ENCODE measurements at regions not wholly inside any gene's neighbourhood (a gene's known extent, or its start where the extent isn't known, plus 50 kb on each side); places are given as distances from the start of the nearest gene placed in this dataset.
A peak's percentile ranks its signal among the peaks of the same experiment; 100 is the strongest.

GRCh38 chr14:97626088-97626487 is 828.9 kb downstream of the VRK1 start:
- no peak for DNase-seq

DNA sequence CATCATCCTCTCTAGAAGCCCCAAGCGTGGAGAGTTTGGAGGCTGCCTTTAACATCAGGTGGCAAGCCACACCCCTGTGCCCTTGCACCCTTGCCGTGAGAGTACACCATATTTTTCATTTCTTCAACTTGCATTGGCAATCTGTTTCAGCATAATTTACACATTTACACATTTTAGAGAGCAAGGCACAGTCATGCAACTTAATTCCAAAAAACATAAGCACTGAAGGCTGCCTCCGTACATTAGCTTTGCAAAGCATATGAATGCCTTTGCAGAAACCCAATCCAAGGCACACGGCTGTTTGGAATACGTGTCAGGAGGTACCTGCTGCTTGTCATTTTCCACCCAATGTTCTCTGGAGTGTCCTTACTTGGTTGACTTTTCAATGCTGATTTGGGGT is 833.1 kb downstream of the VRK1 start:
- DNase-seq = no peak

- no peak for DNase-seq
Measured at GRCh38 chr14:97633131-97633738, 836.1 kb downstream of the VRK1 start.

DNA sequence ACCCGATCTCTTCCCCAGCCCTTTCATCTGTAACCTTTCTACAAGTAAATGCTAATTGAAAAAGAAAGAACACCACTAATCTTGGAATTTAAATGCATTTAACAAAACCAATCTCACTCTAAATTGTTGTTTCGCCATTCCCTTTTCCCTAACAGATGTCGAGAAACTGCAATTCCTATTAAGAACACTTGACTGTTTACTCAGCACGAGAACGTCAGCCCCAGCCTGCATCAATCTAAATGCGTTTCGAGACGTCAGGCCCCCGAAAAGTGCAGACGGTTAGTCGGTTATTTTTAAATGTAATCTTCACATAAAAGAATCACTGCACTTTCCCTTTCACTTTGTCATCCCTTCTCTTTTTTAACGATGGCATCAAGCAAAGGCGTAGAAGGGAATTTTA is 837.6 kb downstream of the VRK1 start:
- DNase-seq = peak; percentile 33

DNA sequence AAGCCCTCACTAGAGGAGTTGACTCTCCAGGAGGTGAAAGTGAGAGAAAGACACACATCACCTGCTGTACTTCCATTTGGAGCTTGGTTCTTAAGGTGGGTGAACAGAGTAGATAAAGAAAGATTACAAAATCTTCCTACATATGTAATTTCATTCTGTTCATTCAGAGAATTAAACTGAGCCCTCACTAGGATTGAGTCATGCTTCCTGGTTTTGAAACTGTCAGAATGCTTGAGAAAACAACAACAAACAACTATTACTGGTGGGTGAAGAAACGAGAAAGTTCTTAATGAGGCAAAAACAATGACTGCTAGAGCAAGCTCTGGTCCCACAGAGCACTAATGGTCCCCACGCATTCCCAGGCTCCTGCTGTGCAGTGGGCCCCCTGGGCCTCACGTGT is 841.7 kb downstream of the VRK1 start:
- no peak for DNase-seq

DNA sequence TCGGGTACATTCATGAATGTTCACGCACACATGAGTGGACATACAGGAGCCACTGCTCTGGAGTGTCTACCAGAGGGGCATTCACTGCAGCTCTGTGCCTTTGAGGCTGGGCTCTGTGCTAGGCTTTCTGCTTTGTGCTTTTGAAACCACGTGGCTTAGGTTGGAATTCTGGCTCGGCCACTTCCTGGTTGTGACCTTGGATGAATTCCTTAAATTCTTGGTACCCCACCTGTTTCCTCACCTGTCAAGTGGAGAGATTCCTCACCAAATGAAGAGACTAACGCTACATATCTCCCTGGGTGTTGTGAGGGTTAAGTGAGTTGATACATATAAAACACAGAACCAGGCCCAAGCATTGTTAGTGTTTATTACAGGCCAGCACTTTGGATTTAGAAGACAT is 842.8 kb downstream of the VRK1 start:
- no peak for DNase-seq

DNA sequence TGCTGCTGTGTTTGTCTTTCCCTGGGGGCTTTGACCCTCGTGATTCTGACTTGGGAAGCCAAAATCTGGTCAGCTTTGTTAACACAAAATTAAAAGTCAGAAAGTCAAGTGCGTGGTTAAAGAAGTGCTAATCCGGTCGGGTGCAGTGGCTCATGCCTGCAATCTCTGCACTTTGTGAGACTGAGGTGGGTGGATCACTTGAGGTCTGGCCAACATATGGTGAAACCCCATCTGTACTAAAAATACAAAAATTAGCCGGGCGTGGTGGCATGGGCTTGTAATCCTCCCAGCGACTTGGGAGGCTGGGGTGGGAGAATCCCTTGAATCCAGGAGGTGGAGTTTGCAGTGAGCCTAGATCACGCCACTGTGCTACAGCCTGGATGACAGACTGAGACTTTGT is 844.6 kb downstream of the VRK1 start:
- peak; percentile 99 for DNase-seq

DNA sequence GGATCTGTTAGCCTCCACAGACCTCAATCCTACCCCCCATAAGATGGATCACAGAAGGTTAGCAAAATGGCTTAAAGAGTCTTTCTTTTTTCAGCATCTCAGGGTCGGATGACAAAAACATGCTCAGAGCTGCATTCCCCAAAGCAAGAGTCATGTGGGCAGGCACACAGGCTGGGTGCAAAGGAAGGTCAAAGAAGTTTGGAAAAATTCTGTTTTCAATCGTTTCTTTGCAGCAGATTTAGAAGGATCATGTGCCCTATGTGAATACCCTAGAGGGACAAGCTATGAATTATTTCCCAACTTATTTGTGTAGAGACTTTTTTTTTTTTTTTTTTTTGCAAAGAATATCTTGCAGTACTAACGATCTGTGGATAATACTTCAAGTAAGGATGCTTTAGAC is 845.4 kb downstream of the VRK1 start:
- no peak for DNase-seq

DNA sequence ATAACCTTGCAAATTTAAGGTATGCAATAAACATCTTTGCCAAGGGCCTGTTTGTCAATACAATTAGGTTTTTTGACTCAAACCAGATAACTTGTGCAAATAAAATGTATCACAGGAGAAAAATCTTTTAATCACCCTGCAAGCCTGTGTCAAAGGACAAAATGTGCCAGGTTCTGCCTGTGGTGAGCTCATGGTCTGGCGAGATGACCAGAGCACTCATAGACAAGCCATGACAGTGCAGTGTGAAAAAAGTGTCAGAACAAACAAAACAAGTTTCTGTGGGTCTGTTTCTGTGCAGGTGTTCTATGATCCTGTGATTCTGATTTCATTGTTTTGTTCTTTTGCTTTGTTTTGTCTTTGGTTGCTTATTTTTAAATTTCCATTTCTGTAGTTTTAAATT is 847.2 kb downstream of the VRK1 start:
- no peak for DNase-seq

DNA sequence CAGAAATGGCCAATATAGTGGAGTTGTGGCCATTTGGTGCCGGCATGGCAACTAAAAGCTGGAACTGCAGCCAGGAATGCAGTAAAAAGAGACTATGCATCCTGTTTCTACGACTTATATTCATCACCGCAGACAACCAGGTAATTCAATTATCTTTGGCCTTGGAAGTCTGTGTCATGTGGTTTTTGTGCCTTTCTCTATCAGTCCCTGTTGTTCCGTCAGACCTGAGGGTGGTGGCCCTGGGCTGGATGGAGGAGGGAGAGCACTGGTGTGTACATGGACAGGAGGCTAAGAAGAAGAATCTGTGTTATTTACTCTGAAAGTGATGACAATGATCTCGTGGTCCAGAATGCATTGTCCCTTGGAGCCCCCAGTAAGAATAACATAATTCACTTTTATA is 852.6 kb downstream of the VRK1 start:
- no peak for DNase-seq

DNA sequence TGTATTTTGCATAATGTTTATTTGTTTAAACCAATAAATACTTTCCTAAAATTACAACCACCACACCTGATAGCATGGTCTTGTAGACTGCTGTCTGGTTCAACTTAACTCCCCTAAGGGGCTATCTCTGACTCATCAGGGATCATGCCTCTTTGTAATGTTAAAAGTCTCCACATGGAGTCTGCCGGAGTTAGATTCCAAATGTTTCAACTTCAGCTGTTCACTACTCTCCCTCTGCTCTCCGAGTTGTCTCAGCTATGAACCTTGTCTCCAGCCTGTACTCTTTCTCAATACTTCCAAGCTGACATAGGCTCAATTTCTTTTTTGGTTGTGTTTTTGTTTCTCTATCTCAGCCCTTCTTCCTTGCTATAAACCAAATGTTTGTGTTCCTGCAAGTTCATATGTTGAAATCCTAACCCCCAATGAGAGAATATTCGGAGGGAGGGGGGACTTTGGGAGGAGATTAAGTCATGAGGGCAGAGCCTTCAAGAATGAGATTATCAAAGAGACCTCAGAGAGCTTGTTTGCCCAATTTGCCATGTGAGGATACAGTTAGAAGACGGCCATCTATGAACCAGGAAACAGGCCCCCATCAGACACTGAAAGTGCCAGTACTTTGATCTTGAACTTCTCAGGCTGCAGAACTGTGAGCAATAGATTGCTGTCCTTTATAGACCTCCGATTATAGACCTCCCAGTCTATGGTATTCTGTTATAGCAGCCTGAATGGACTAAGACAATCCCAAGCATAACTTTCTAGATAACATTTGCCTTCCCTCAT is 858.2 kb downstream of the VRK1 start:
- DNase-seq = no peak

DNA sequence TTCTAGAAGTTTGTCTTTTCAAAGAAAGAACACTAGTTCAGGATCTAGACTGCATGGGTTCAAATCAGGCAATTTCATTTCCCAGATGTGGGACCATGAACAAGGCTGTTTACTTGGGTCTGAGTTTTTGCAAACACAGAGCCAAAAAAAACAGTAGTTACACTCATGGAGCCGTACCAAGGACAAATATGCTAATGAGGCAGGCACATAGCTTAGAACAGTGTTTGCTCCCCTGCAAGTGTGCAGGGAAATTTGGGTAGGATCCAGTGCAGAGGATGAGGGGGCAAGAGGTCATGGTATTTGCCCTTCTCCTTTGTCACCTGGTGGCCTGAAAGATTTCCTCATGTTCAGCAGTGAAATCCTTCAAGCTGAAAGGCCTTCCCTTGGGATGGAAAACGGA is 860.4 kb downstream of the VRK1 start:
- DNase-seq = no peak

GRCh38 chr14:97687944-97688630 is 890.9 kb downstream of the VRK1 start:
- no peak for DNase-seq

DNA sequence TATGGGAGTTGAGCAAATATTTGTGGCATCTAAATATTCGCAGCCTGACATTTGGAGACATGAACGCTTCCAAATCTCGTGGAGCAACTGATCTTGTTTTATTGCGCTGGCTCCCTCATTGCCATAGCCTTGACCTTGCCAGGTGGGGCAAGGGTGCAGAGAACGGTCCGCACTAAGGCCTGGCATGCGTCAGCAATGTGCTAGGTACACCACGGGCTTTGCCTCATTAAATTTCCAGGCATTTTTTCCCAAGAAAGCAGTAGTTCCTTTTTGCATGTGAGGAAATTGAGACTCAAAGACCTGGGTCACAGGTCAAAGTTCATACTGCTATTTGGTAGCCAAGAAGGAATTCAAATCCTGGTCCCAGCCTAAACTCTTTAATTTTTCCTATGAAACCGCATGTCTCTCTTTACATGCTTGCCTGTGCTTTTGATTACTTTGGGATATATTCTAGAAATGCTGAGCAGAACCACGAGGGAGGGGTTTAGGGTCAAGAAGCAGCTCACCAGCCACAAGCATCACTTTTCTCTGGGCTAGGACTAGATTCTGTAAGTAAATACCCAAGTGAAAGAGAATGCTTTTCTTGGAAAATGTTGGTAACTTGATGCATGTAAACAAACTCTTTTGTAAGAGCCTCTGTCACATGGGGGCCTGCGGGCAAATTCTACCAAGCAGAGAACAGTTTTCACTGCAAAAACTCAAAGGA is 891.6 kb downstream of the VRK1 start:
- DNase-seq = no peak

DNA sequence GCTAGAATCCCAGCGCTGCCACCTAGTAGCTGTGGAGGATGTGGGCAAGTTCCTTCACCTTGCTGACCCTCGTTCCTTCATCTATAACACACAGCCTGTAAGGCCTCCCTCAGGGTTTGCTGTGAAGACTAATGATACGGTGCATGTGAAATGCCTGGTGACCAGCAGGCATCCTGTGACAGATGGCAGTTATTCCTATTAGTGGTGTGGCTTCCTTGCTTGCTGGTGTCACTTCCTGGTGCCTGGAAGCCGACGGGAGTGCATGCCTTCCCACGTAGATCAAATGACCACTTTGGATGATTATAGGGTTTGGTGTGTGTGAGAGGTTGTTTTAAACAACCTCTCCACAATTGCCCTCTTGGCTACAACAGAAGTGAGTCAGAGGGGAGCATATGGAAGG is 894.9 kb downstream of the VRK1 start:
- peak; percentile 91 for DNase-seq

DNA sequence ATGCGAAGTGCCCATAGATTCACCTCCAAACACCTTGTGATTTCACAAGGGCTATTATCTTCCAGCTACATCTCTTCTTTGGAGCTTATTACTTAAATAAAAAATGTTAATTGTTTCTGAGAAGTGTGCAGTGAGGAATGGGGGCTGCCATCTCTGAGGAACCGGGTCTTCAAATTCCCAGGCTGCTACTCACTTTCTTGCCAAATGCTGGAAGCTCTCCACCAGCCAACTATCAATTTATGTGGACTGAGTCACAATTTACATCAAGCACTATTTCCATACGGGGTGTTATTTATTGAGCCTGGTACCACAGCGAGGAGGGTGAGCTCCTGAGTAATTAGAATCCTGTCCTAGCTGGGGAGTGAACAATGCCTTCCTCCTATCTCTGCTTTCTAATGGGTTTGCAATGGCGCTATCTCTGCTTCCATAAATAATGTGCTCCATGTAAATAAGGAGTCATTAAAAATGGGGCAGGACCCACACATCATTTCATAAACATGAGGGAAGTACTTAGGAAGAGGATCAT is 898.3 kb downstream of the VRK1 start:
- no peak for DNase-seq

DNA sequence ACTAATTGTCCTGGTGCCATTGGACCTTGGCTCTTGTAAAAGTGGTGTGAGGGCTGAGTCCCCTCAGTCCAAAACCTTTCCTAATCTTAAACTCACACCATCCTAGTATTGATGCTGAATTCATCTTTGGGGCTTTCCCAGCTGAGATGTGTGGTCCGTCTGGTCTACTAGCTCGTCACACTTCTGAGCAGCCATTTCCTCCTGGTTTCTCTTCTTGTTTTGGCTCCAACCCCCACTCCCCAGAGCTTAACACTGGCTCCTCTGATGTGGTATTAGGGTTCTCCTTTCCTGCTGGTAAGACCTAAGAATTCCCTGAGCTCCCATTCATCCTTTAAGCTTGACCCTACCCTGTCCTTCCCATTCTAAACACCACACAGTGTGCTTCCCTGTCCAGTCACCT is 900.6 kb downstream of the VRK1 start:
- no peak for DNase-seq

- no peak for DNase-seq
Measured at GRCh38 chr14:97699026-97699425, 901.8 kb downstream of the VRK1 start.

DNA sequence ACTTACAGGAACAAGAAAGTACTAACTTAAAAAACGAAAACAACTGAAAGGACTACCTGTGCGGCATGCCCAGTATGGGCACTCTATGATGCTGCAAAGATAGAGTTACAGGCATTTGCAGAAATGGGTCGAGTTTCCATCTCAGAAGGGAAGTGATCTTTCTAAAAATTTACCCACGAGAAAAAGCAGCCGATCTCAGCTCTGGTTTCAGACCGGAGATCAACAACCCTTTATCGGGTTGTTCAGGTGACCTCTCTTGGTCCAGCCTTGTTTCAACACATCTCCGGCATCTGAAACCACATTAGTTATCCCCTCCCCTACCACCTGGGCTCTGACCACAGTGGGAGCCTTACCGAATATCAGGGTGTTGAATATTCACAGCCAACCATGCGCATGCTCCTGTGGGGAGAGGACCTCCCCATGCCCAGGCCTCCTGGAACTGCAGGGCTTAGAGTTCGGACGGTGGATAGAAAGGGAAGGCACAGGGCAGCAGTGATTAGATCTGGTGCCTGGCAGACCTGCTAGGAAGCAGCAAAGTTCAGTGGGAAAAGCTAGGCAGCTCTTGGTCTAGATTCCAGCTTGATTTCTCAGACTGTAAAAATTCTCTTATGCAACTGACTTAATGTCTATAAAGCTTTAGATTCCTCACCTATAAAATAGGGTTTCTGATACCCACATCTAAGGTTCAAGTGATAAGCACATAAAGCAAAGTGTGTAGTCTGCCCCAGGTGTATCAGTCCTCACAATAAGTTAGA is 906.0 kb downstream of the VRK1 start:
- no peak for DNase-seq

GRCh38 chr14:97704316-97704885 is 907.2 kb downstream of the VRK1 start:
- no peak for DNase-seq

GRCh38 chr14:97705107-97705506 is 907.9 kb downstream of the VRK1 start:
- DNase-seq = no peak

GRCh38 chr14:97705976-97706375 is 908.8 kb downstream of the VRK1 start:
- no peak for DNase-seq
